WTC11 (cell line): ENCODE measurements at regions not wholly inside any gene's neighbourhood (a gene's known extent, or its start where the extent isn't known, plus 50 kb on each side); places are given as distances from the start of the nearest gene placed in this dataset.

Experiments used
- ATAC-seq: fragments of 200-7000 bp; cut with Tn5 transposase; 2 replicates; pipeline ENCODE4 v1.10.0; 2021; ENCODE audit warnings: mild to moderate bottlenecking, moderate library complexity
- CTCF ChIA-PET: fragments of 300-600 bp; sonication (Branson Sonifier 250); formaldehyde crosslinking; loops from one replicate; lab custom pipeline; 2021; ENCODE audit warnings: antibody characterized with exemption; lab: Charles Lee
- POLR2A ChIA-PET: fragments of 350-600 bp; sonication (Branson Sonifier 250); formaldehyde crosslinking; loops from one replicate; lab custom pipeline; 2021; ENCODE audit warnings: antibody characterized with exemption; lab: Charles Lee
- DNase-seq: peaks from one replicate; pipeline ENCODE4 v3.0.0; 2021; ENCODE audit warnings: low spot score
- H3K27ac Mint-ChIP-seq: 2 replicates; pipeline ENCODE4 v1.8.0; 2021; ENCODE audit warnings: mixed read lengths
- H3K27me3 Mint-ChIP-seq: 2 replicates; pipeline ENCODE4 v1.8.0; 2021; ENCODE audit warnings: low read depth, mild to moderate bottlenecking, moderate library complexity, mixed read lengths
- H3K36me3 Mint-ChIP-seq: 2 replicates; pipeline ENCODE4 v1.8.0; 2021; ENCODE audit warnings: mixed read lengths
- H3K4me1 Mint-ChIP-seq: 2 replicates; pipeline ENCODE4 v1.8.0; 2022; ENCODE audit warnings: mixed read lengths
- H3K4me3 Mint-ChIP-seq: 2 replicates; pipeline ENCODE4 v1.8.0; 2021; ENCODE audit warnings: mild to moderate bottlenecking, moderate library complexity, mixed read lengths
- H3K9me3 Mint-ChIP-seq: 2 replicates; pipeline ENCODE4 v1.8.0; 2021; ENCODE audit warnings: mixed read lengths
- ATF1 ChIP-seq: sonication (generic); formaldehyde crosslinking; IDR thresholded peaks from 2 replicates; pipeline ENCODE4 v1.8.1; 2023; ENCODE audit warnings: mild to moderate bottlenecking, moderate library complexity, missing genetic modification reagents
- ATF2 ChIP-seq: sonication (generic); formaldehyde crosslinking; IDR thresholded peaks from 2 replicates; pipeline ENCODE4 v1.8.1; 2022; ENCODE audit warnings: low read depth, missing genetic modification reagents, borderline replicate concordance
- CREM ChIP-seq: sonication (generic); formaldehyde crosslinking; IDR thresholded peaks from 2 replicates; pipeline ENCODE4 v1.8.1; 2022; ENCODE audit warnings: mild to moderate bottlenecking, missing genetic modification reagents, moderate library complexity
- FOXJ3 ChIP-seq: sonication (generic); formaldehyde crosslinking; IDR thresholded peaks from 2 replicates; pipeline ENCODE4 v1.9.0; 2021; ENCODE audit warnings: missing genetic modification reagents, mild to moderate bottlenecking, borderline replicate concordance
- FOXK1 ChIP-seq: sonication (generic); formaldehyde crosslinking; IDR thresholded peaks from 2 replicates; pipeline ENCODE4 v1.8.0; 2022; ENCODE audit warnings: mild to moderate bottlenecking, moderate library complexity, missing genetic modification reagents
- GRHL2 ChIP-seq: fragments of 250-450 bp; sonication (Bioruptor Pico); IDR thresholded peaks from 2 replicates; pipeline ENCODE4 v1.8.0; 2022; ENCODE audit warnings: mild to moderate bottlenecking, moderate library complexity; ENCODE audit not compliant: insufficient replicate concordance, severe bottlenecking
- JUN ChIP-seq: sonication (generic); formaldehyde crosslinking; IDR thresholded peaks from 2 replicates; pipeline ENCODE4 v1.8.0; 2023; ENCODE audit warnings: mild to moderate bottlenecking, missing genetic modification reagents
- KAT7 ChIP-seq: sonication (generic); formaldehyde crosslinking; IDR thresholded peaks from 2 replicates; pipeline ENCODE4 v1.8.1; 2023; ENCODE audit warnings: missing genetic modification reagents, mild to moderate bottlenecking, borderline replicate concordance
- MXD4 ChIP-seq: fragments of 250-450 bp; sonication (Bioruptor Pico); IDR thresholded peaks from 2 replicates; pipeline ENCODE4 v1.8.0; 2021; ENCODE audit warnings: mild to moderate bottlenecking, moderate library complexity, borderline replicate concordance
- NR1H2 ChIP-seq: sonication (generic); formaldehyde crosslinking; IDR thresholded peaks from 2 replicates; pipeline ENCODE4 v1.9.0; 2021; ENCODE audit warnings: mild to moderate bottlenecking, moderate library complexity, missing genetic modification reagents
- OVOL2 ChIP-seq: fragments of 250-450 bp; sonication (Bioruptor Pico); IDR thresholded peaks from 2 replicates; pipeline ENCODE4 v1.9.0; 2021; ENCODE audit warnings: mild to moderate bottlenecking, borderline replicate concordance
- RORB ChIP-seq: fragments of 250-450 bp; sonication (Bioruptor Pico); IDR thresholded peaks from 2 replicates; pipeline ENCODE4 v1.9.0; 2021; ENCODE audit warnings: mild to moderate bottlenecking
- ZNF138 ChIP-seq: sonication (generic); formaldehyde crosslinking; conservative IDR thresholded peaks from 2 replicates; pipeline ENCODE4 v1.8.1; 2022; ENCODE audit warnings: mild to moderate bottlenecking, moderate library complexity, missing genetic modification reagents
- ZNF263 ChIP-seq: sonication (generic); formaldehyde crosslinking; IDR thresholded peaks from 2 replicates; pipeline ENCODE4 v1.8.1; 2022; ENCODE audit warnings: low read depth, mild to moderate bottlenecking, moderate library complexity, missing genetic modification reagents
- ZNF317 ChIP-seq: sonication (generic); formaldehyde crosslinking; IDR thresholded peaks from 2 replicates; pipeline ENCODE4 v1.8.1; 2023; ENCODE audit warnings: low read depth, mild to moderate bottlenecking, moderate library complexity, missing genetic modification reagents, borderline replicate concordance
- ZNF423 ChIP-seq: fragments of 250-450 bp; sonication (Bioruptor Pico); IDR thresholded peaks from 2 replicates; pipeline ENCODE4 v2.1.2; 2022; ENCODE audit warnings: mild to moderate bottlenecking, moderate library complexity
- ZNF532 ChIP-seq: fragments of 250-450 bp; sonication (Bioruptor Pico); IDR thresholded peaks from 2 replicates; pipeline ENCODE4 v1.9.0; 2021; ENCODE audit warnings: mild to moderate bottlenecking, borderline replicate concordance
- ZSCAN18 ChIP-seq: fragments of 250-450 bp; sonication (Bioruptor Pico); IDR thresholded peaks from 2 replicates; pipeline ENCODE4 v2.1.2; 2022; ENCODE audit warnings: mild to moderate bottlenecking, moderate library complexity

DNA sequence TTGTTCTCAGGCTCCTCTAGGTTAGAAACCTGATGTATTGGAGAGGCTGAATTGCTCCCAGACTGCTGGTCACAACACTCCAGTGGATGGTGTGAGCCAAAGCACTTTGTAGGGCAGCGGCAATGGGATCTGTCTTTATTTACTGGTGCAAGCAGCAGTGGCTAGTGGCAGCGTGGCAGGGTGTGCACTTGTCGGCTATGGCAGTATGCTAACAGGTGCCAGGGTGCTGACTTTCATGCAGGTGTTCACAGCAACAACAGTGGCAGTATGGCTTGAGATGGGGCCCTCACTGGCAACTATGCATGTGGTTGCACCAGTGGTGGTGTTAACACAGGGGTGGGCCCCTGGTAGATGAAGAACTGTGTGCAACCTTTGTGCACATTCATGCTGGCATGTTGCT, 347.8 kb downstream of the DSC3 start (continued):
- TF ChIP-seq ATF2 (CRISPR knock-in tag), result no peak
- no peak for TF ChIP-seq ZSCAN18 (CRISPR knock-in tag)
- no peak for TF ChIP-seq ZNF263
- TF ChIP-seq KAT7 (CRISPR knock-in tag), result no peak
- TF ChIP-seq RORB (CRISPR knock-in tag), result no peak
- TF ChIP-seq OVOL2 (CRISPR knock-in tag), result no peak
- no peak for TF ChIP-seq ZNF138 (CRISPR knock-in tag)
- TF ChIP-seq ZNF532 (CRISPR knock-in tag), result no peak
- no peak for TF ChIP-seq ZNF317 (CRISPR knock-in tag)
- TF ChIP-seq NR1H2 (CRISPR knock-in tag), result no peak
- no peak for TF ChIP-seq ZNF423 (CRISPR knock-in tag)
- TF ChIP-seq JUN (CRISPR knock-in tag), result no peak

DNA sequence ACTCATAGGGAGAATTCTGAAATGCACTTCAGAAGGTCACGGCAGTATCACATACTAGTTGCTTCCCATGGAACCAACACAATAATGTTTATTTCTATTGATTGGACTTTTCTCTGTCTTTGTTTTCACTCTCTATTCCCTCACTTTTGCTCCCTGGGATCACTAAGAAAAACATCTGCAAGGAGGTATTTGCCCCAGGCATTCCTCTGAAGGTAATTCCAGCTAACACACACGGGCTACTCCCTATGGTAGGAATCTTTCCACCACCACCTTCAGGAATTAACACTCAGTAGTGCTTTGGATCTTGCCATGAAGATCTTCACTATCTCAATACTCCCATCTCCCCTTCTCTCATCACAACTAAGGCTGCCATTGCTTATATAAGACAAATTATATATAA, 353.3 kb downstream of the DSC3 start:
- H3K4me3 Mint-ChIP-seq, result no peak overlapping the region

More for the DNA sequence above, 353.3 kb downstream of the DSC3 start:
- H3K9me3 Mint-ChIP-seq, result no peaks in the 10 kb centered on the region
- POLR2A ChIA-PET, result no interaction called here
- CTCF ChIA-PET, result no interaction called here
- H3K27me3 Mint-ChIP-seq, result no peaks in the 10 kb centered on the region
- H3K4me1 Mint-ChIP-seq, result peaks cover 12% of the 10 kb centered on the region
- TF ChIP-seq MXD4 (CRISPR knock-in tag), result no peak
- no peak for TF ChIP-seq ZNF317 (CRISPR knock-in tag)
- TF ChIP-seq FOXJ3 (CRISPR knock-in tag), result no peak
- no peak for TF ChIP-seq FOXK1 (CRISPR knock-in tag)
- TF ChIP-seq GRHL2 (CRISPR knock-in tag), result no peak
- TF ChIP-seq ATF1, result no peak
- TF ChIP-seq ZSCAN18 (CRISPR knock-in tag), result no peak
- TF ChIP-seq CREM, result no peak
- DNase-seq (no peak), ATAC-seq (no peak)
- H3K36me3 Mint-ChIP-seq, result no peaks in the 10 kb centered on the region
- no peak overlapping the region for H3K27ac Mint-ChIP-seq
